HFFc6 (cell line): ENCODE measurements at regions not wholly inside any gene's neighbourhood (a gene's known extent, or its start where the extent isn't known, plus 50 kb on each side); places are given as distances from the start of the nearest gene placed in this dataset.

Experiments used
- DNase-seq: peaks from one replicate; pipeline ENCODE4 v3.0.0-alpha.2; 2018
- H3K27ac Mint-ChIP-seq: 2 replicates; pipeline ENCODE4 v1.8.0; 2020; ENCODE audit warnings: mild to moderate bottlenecking, mixed read lengths
- H3K27me3 Mint-ChIP-seq: 2 replicates; pipeline ENCODE4 v1.8.0; 2021; ENCODE audit warnings: mild to moderate bottlenecking, moderate library complexity, mixed read lengths; ENCODE audit not compliant: insufficient read depth
- H3K36me3 Mint-ChIP-seq: 2 replicates; pipeline ENCODE4 v1.8.0; 2021; ENCODE audit warnings: low read depth, mixed read lengths
- H3K4me1 Mint-ChIP-seq: 2 replicates; pipeline ENCODE4 v1.8.0; 2020; ENCODE audit warnings: low read depth, mixed read lengths
- H3K4me3 Mint-ChIP-seq: 2 replicates; pipeline ENCODE4 v1.8.0; 2020; ENCODE audit warnings: mild to moderate bottlenecking, moderate library complexity, mixed read lengths
- H3K9me3 Mint-ChIP-seq: 2 replicates; pipeline ENCODE4 v1.8.0; 2020; ENCODE audit warnings: mild to moderate bottlenecking, mixed read lengths
- TF ChIP-seq, protein P1 (sequence below): fragments of 200-600 bp; sonication (generic); IDR thresholded peaks from 2 replicates; pipeline ENCODE4 v1.5.0; 2021; ENCODE audit warnings: antibody characterized with exemption, mild to moderate bottlenecking

DNA sequence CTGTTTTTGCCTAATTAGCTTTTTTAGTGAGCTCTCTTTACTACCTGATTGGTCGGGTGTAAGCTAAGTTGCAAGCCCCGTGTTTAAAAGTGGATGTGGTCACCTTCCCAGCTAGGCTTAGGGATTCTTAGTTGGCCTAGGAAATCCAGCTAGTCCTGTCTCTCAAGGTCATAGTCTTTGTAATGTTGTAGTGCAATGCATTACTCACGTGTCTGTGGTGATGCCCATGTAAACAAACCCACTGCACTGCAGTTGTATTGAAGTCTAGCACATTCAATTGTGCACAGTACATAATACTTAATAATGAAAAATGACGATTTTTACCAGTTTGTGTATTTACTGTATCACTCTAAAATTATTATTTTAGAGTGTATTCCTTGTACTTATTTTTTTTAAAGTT is 335.5 kb downstream of the NUAK1 start:
- H3K9me3 Mint-ChIP-seq: no peaks in the 10 kb centered on the region
- no peaks in the 10 kb centered on the region; the same call in 1 of the 2 replicates for H3K27me3 Mint-ChIP-seq
- H3K36me3 Mint-ChIP-seq: peaks cover 9% of the 10 kb centered on the region
- peaks cover 9% of the 10 kb centered on the region for H3K4me1 Mint-ChIP-seq
- H3K27ac Mint-ChIP-seq: no peak overlapping the region
- TF ChIP-seq, protein P1, sequence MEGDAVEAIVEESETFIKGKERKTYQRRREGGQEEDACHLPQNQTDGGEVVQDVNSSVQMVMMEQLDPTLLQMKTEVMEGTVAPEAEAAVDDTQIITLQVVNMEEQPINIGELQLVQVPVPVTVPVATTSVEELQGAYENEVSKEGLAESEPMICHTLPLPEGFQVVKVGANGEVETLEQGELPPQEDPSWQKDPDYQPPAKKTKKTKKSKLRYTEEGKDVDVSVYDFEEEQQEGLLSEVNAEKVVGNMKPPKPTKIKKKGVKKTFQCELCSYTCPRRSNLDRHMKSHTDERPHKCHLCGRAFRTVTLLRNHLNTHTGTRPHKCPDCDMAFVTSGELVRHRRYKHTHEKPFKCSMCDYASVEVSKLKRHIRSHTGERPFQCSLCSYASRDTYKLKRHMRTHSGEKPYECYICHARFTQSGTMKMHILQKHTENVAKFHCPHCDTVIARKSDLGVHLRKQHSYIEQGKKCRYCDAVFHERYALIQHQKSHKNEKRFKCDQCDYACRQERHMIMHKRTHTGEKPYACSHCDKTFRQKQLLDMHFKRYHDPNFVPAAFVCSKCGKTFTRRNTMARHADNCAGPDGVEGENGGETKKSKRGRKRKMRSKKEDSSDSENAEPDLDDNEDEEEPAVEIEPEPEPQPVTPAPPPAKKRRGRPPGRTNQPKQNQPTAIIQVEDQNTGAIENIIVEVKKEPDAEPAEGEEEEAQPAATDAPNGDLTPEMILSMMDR: no peak
- DNase-seq: no peak
- no peak overlapping the region for H3K4me3 Mint-ChIP-seq

DNA sequence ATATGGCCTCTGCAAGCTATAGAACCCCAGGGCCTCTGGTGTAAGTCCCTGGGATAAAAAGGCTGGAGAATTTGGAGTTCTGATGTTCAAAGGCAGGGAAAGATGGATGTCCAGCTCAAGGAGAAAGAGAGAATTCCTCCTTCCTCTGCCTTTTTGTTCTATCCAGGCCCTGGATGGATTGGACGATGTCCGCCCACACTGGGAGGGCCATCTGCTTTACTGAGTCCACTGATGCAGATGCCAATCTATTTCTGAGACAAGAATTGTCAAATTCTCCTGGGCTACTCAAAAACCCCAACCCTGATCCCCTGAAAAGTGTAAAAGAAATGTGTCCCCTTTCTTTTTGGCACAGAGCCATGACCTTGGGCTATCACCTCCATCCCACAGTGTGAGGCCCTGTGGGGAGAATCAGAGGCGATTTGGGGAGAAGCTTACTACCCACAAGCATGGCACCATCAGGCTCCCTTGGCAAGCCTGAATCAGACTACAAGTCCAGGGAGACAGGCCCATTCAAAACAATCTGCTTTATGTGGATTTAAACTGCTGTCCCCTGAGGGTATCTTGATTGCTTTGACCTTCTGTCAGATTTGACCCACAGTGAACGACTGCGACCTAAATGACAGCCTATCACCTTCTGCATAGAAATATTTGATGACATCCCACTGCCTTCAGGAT is 334.0 kb downstream of the NUAK1 start:
- no peaks in the 10 kb centered on the region for H3K9me3 Mint-ChIP-seq
- no peaks in the 10 kb centered on the region; the same call in none of the 2 replicates for H3K4me1 Mint-ChIP-seq
- no peak overlapping the region for H3K27ac Mint-ChIP-seq
- DNase-seq: no peak
- no peak overlapping the region for H3K4me3 Mint-ChIP-seq
- H3K27me3 Mint-ChIP-seq: no peaks in the 10 kb centered on the region; the same call in 1 of the 2 replicates
- TF ChIP-seq, protein P1: no peak
- no peaks in the 10 kb centered on the region for H3K36me3 Mint-ChIP-seq

- H3K4me1 Mint-ChIP-seq: no peaks in the 10 kb centered on the region; the same call in none of the 2 replicates
Observed at GRCh38 chr12:105805730-105806399, 332.9 kb downstream of the NUAK1 start.

DNA sequence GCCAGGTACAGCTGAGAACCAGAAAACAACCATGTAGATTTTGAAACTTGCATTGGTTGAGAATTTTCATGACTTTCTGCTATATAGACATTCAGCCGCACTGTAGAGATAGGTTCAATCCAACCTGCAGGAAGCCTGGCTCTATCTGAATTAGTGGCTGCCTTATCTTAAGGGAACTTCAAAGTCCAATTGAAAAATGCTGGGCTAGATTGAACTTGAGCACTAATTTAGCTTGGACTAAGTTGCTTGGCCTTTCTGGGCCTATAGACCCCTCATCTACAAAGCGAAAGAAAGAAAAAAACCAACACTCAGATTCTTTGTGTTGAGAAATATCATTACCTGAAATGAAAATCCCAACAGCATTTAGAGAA is 332.4 kb downstream of the NUAK1 start:
- H3K4me3 Mint-ChIP-seq: no peak overlapping the region
- DNase-seq: no peak
- no peaks in the 10 kb centered on the region for H3K9me3 Mint-ChIP-seq
- H3K4me1 Mint-ChIP-seq: no peaks in the 10 kb centered on the region; the same call in none of the 2 replicates
- H3K36me3 Mint-ChIP-seq: no peaks in the 10 kb centered on the region
- H3K27me3 Mint-ChIP-seq: peaks cover 2% of the 10 kb centered on the region; the same call in 1 of the 2 replicates
- H3K27ac Mint-ChIP-seq: no peak overlapping the region
- TF ChIP-seq, protein P1: no peak

More at GRCh38 chr12:105805730-105806399, 332.9 kb downstream of the NUAK1 start:
- DNase-seq: no peak
- H3K9me3 Mint-ChIP-seq: no peaks in the 10 kb centered on the region
- no peaks in the 10 kb centered on the region for H3K36me3 Mint-ChIP-seq
- no peak overlapping the region for H3K4me3 Mint-ChIP-seq
- TF ChIP-seq, protein P1: no peak
- H3K27ac Mint-ChIP-seq: no peak overlapping the region
- no peaks in the 10 kb centered on the region for H3K27me3 Mint-ChIP-seq

GRCh38 chr12:105812366-105812765 is 326.4 kb downstream of the NUAK1 start:
- Mint-ChIP-seq H3K4me3 (no peak overlapping the region), H3K9me3 (no peaks in the 10 kb centered on the region), H3K36me3 (no peaks in the 10 kb centered on the region), H3K27me3 (peaks cover 2% of the 10 kb centered on the region; the same call in 1 of the 2 replicates), H3K27ac (no peak overlapping the region), H3K4me1 (peaks cover 10% of the 10 kb centered on the region)
- DNase-seq: no peak
- TF ChIP-seq, protein P1: no peak
